Activated CD8-positive, alpha-beta T cell treated with anti-CD3 and anti-CD28 coated beads for 36 hours (primary cell): ENCODE measurements at regions not wholly inside any gene's neighbourhood (a gene's known extent, or its start where the extent isn't known, plus 50 kb on each side); places are given as distances from the start of the nearest gene placed in this dataset.
"Not testable (repeated sequence)": the region's sequence is repeated elsewhere in the genome, so short reads cannot be mapped to it uniquely, and the experiment has no call there.

Experiments used
- ATAC-seq: fragments of 200-7000 bp; cut with Tn5 transposase; one replicate; pipeline ENCODE4 v1.10.0; 2021; ENCODE audit warnings: mild to moderate bottlenecking, moderate library complexity
- CTCF ChIA-PET: fragments of 350-600 bp; sonication (Branson Sonifier 250); formaldehyde crosslinking; loops from one replicate; lab custom pipeline; 2021; ENCODE audit warnings: antibody characterized with exemption; lab: Charles Lee
- POLR2A ChIA-PET: fragments of 350-600 bp; sonication (Branson Sonifier 250); formaldehyde crosslinking; loops from one replicate; lab custom pipeline; 2021; ENCODE audit warnings: antibody characterized with exemption; lab: Charles Lee
- DNase-seq: peaks from one replicate; pipeline ENCODE4 v3.0.0-alpha.2; 2020
- H3K27ac Mint-ChIP-seq: one replicate; pipeline ENCODE4 v1.8.0; 2021; ENCODE audit warnings: mild to moderate bottlenecking, mixed read lengths
- H3K27me3 Mint-ChIP-seq: one replicate; pipeline ENCODE4 v1.8.0; 2021; ENCODE audit warnings: mixed read lengths
- H3K36me3 Mint-ChIP-seq: one replicate; pipeline ENCODE4 v1.8.0; 2021; ENCODE audit warnings: low read depth, mixed read lengths
- H3K4me1 Mint-ChIP-seq: one replicate; pipeline ENCODE4 v1.8.0; 2021; ENCODE audit warnings: low read depth, mixed read lengths
- H3K4me3 Mint-ChIP-seq: one replicate; pipeline ENCODE4 v1.8.0; 2021; ENCODE audit warnings: mild to moderate bottlenecking, moderate library complexity, mixed read lengths
- H3K9me3 Mint-ChIP-seq: one replicate; pipeline ENCODE4 v1.8.0; 2021; ENCODE audit warnings: mixed read lengths
- CTCF ChIP-seq: fragments of 200-600 bp; IDR thresholded peaks from one replicate; pipeline ENCODE4 v1.8.0; 2022; ENCODE audit warnings: antibody characterized with exemption, mild to moderate bottlenecking
- intact Hi-C: fragments of 100-400 bp; cut with micrococcal nuclease; formaldehyde crosslinking; loops from one replicate; pipeline ENCODE4 v1.10.0; 2022

- intact Hi-C loops = no loop called here
- H3K36me3 Mint-ChIP-seq = no peaks in the 10 kb centered on the region
- TF ChIP-seq CTCF = no peak
- ChIA-PET CTCF (no interaction called here), POLR2A (no interaction called here)
- peaks cover 4% of the 10 kb centered on the region for H3K9me3 Mint-ChIP-seq
- no peaks in the 10 kb centered on the region for H3K27me3 Mint-ChIP-seq
- ATAC-seq = no peak
- H3K4me3 Mint-ChIP-seq = no peak overlapping the region
- no peak for DNase-seq
- no peaks in the 10 kb centered on the region for H3K4me1 Mint-ChIP-seq
- no peak overlapping the region for H3K27ac Mint-ChIP-seq
Observed at GRCh38 chr3:62948921-62949320, 73.7 kb upstream of the CADPS start.

- CTCF ChIA-PET = no interaction called here
- no peaks in the 10 kb centered on the region for H3K36me3 Mint-ChIP-seq
Observed at GRCh38 chr3:62950210-62950609, 75.0 kb upstream of the CADPS start.

GRCh38 chr3:62951037-62951613 lies 75.9 kb upstream of the CADPS start:
- ChIA-PET CTCF (no interaction called here), POLR2A (no interaction called here)
- no peaks in the 10 kb centered on the region for H3K36me3 Mint-ChIP-seq
- no peak for TF ChIP-seq CTCF
- no peaks in the 10 kb centered on the region for H3K4me1 Mint-ChIP-seq
- peaks cover 4% of the 10 kb centered on the region for H3K9me3 Mint-ChIP-seq
- intact Hi-C loops = no loop called here
- H3K27me3 Mint-ChIP-seq = no peaks in the 10 kb centered on the region
- no peak overlapping the region for H3K27ac Mint-ChIP-seq
- no peak overlapping the region for H3K4me3 Mint-ChIP-seq
- ATAC-seq (no peak), DNase-seq (no peak)

More at GRCh38 chr3:62950210-62950609, 75.0 kb upstream of the CADPS start:
- no peaks in the 10 kb centered on the region for H3K4me1 Mint-ChIP-seq
- H3K4me3 Mint-ChIP-seq = no peak overlapping the region
- H3K27ac Mint-ChIP-seq = no peak overlapping the region
- intact Hi-C loops = no loop called here
- peaks cover 4% of the 10 kb centered on the region for H3K9me3 Mint-ChIP-seq
- ATAC-seq (no peak), DNase-seq (no peak)
- TF ChIP-seq CTCF = no peak
- POLR2A ChIA-PET = no interaction called here
- H3K27me3 Mint-ChIP-seq = no peaks in the 10 kb centered on the region

GRCh38 chr3:62951880-62952279 lies 76.7 kb upstream of the CADPS start:
- H3K27ac Mint-ChIP-seq, DNase-seq, H3K36me3 Mint-ChIP-seq, H3K4me3 Mint-ChIP-seq, H3K9me3 Mint-ChIP-seq, ATAC-seq, CTCF ChIA-PET, H3K27me3 Mint-ChIP-seq, intact Hi-C loops, POLR2A ChIA-PET, H3K4me1 Mint-ChIP-seq: not testable (repeated sequence)

- no peak overlapping the region for H3K4me3 Mint-ChIP-seq
- ChIA-PET CTCF (no interaction called here), POLR2A (no interaction called here)
Observed at GRCh38 chr3:62954580-62954979, 79.4 kb upstream of the CADPS start.

More at GRCh38 chr3:62954580-62954979, 79.4 kb upstream of the CADPS start:
- TF ChIP-seq CTCF = no peak
- no peaks in the 10 kb centered on the region for H3K36me3 Mint-ChIP-seq
- no peaks in the 10 kb centered on the region for H3K27me3 Mint-ChIP-seq
- no peak for DNase-seq
- intact Hi-C loops = no loop called here
- no peak overlapping the region for H3K27ac Mint-ChIP-seq
- ATAC-seq = no peak
- peaks cover 4% of the 10 kb centered on the region for H3K9me3 Mint-ChIP-seq
- H3K4me1 Mint-ChIP-seq = no peaks in the 10 kb centered on the region
